IPS DF 6.9 (cell line): ENCODE measurements at regions not wholly inside any gene's neighbourhood (a gene's known extent, or its start where the extent isn't known, plus 50 kb on each side); places are given as distances from the start of the nearest gene placed in this dataset.

Experiments
- DNase-seq: peaks from one replicate; pipeline ENCODE4 v3.0.0-alpha.2; 2013; ENCODE audit warnings: low read depth, low spot score
- H3K27ac ChIP-seq: one replicate; pipeline ENCODE4 v1.5.1; 2013; ENCODE audit warnings: low read length, control low read depth
- H3K27me3 ChIP-seq: 2 replicates; pipeline ENCODE4 v1.6.1; 2013; ENCODE audit warnings: mild to moderate bottlenecking, low read length; ENCODE audit not compliant: control insufficient read depth, insufficient read depth
- H3K36me3 ChIP-seq: 2 replicates; pipeline ENCODE4 v1.6.1; 2013; ENCODE audit warnings: low read length; ENCODE audit not compliant: control insufficient read depth, insufficient read depth
- H3K4me1 ChIP-seq: 2 replicates; pipeline ENCODE4 v1.6.1; 2013; ENCODE audit warnings: low read length; ENCODE audit not compliant: control insufficient read depth, insufficient read depth
- H3K4me3 ChIP-seq: 2 replicates; pipeline ENCODE4 v1.5.1; 2013; ENCODE audit warnings: mild to moderate bottlenecking, low read length
- H3K9me3 ChIP-seq: 2 replicates; pipeline ENCODE4 v1.6.1; 2013; ENCODE audit warnings: low read length, inconsistent platforms; ENCODE audit not compliant: control insufficient read depth, insufficient read depth
- WGBS: extraction: QIAGEN DNeasy Blood & Tissue Kit; methylation state at CpG from one replicate; pipeline ENCODE4 v1.1.7; 2013; ENCODE audit warnings: mixed read lengths, missing lambda C conversion rate; ENCODE audit not compliant: insufficient read length, insufficient coverage; 5-methylcytosine and 5-hydroxymethylcytosine counted together

- Histone ChIP-seq H3K36me3 (no peaks in the 10 kb centered on the region), H3K4me3 (no peak overlapping the region), H3K27ac (no peak overlapping the region), H3K9me3 (no peaks in the 10 kb centered on the region), H3K27me3 (no peaks in the 10 kb centered on the region), H3K4me1 (no peaks in the 10 kb centered on the region)
- WGBS = no CpG with 5 or more reads among the region's 24 CpGs
- DNase-seq = no peak
Measured at GRCh38 chr20:50393990-50394561, 116.1 kb upstream of the PTPN1 start.

GRCh38 chr20:50394569-50394968 is 115.6 kb upstream of the PTPN1 start:
- H3K27me3 ChIP-seq = no peaks in the 10 kb centered on the region
- H3K36me3 ChIP-seq = no peaks in the 10 kb centered on the region
- H3K4me3 ChIP-seq = no peak overlapping the region
- no peaks in the 10 kb centered on the region for H3K9me3 ChIP-seq
- DNase-seq = no peak
- H3K27ac ChIP-seq = no peak overlapping the region
- no CpG with 5 or more reads among the region's 11 CpGs for WGBS
- H3K4me1 ChIP-seq = no peaks in the 10 kb centered on the region

- no peak for DNase-seq
- no peaks in the 10 kb centered on the region for H3K9me3 ChIP-seq
- no CpG with 5 or more reads among the region's 11 CpGs for WGBS
Measured at GRCh38 chr20:50395251-50395729, 114.9 kb upstream of the PTPN1 start.

GRCh38 chr20:50395914-50396488 is 114.2 kb upstream of the PTPN1 start:
- DNase-seq = no peak
- no peaks in the 10 kb centered on the region for H3K36me3 ChIP-seq
- H3K27ac ChIP-seq = no peak overlapping the region
- H3K4me3 ChIP-seq = no peak overlapping the region
- H3K27me3 ChIP-seq = no peaks in the 10 kb centered on the region
- H3K4me1 ChIP-seq = no peaks in the 10 kb centered on the region
- no CpG with 5 or more reads among the region's 14 CpGs for WGBS
- H3K9me3 ChIP-seq = no peaks in the 10 kb centered on the region

More at GRCh38 chr20:50395251-50395729, 114.9 kb upstream of the PTPN1 start:
- Histone ChIP-seq H3K36me3 (no peaks in the 10 kb centered on the region), H3K27ac (no peak overlapping the region), H3K27me3 (no peaks in the 10 kb centered on the region), H3K4me3 (no peak overlapping the region), H3K4me1 (no peaks in the 10 kb centered on the region)

- DNase-seq = no peak
Measured at GRCh38 chr20:50396623-50397022, 113.6 kb upstream of the PTPN1 start.

GRCh38 chr20:50397058-50397457 is 113.1 kb upstream of the PTPN1 start:
- Histone ChIP-seq H3K27me3 (no peaks in the 10 kb centered on the region), H3K9me3 (no peaks in the 10 kb centered on the region), H3K4me1 (no peaks in the 10 kb centered on the region), H3K27ac (no peak overlapping the region), H3K36me3 (no peaks in the 10 kb centered on the region), H3K4me3 (no peak overlapping the region)
- WGBS = no CpG with 5 or more reads among the region's 5 CpGs
- no peak for DNase-seq

More at GRCh38 chr20:50396623-50397022, 113.6 kb upstream of the PTPN1 start:
- Histone ChIP-seq H3K4me1 (no peaks in the 10 kb centered on the region), H3K9me3 (no peaks in the 10 kb centered on the region), H3K27ac (no peak overlapping the region), H3K4me3 (no peak overlapping the region), H3K36me3 (no peaks in the 10 kb centered on the region), H3K27me3 (no peaks in the 10 kb centered on the region)
- WGBS = no CpG with 5 or more reads among the region's 6 CpGs

GRCh38 chr20:50398064-50398463 is 112.1 kb upstream of the PTPN1 start:
- WGBS = no CpG with 5 or more reads among the region's 8 CpGs
- no peaks in the 10 kb centered on the region for H3K4me1 ChIP-seq

GRCh38 chr20:50398471-50398820 is 111.7 kb upstream of the PTPN1 start:
- WGBS = no CpG with 5 or more reads among the region's 13 CpGs
- DNase-seq = no peak
- Histone ChIP-seq H3K9me3 (no peaks in the 10 kb centered on the region), H3K4me1 (no peaks in the 10 kb centered on the region), H3K27me3 (no peaks in the 10 kb centered on the region), H3K36me3 (no peaks in the 10 kb centered on the region), H3K4me3 (no peak overlapping the region), H3K27ac (no peak overlapping the region)

More at GRCh38 chr20:50398064-50398463, 112.1 kb upstream of the PTPN1 start:
- no peaks in the 10 kb centered on the region for H3K27me3 ChIP-seq
- no peak overlapping the region for H3K4me3 ChIP-seq
- no peak for DNase-seq
- no peaks in the 10 kb centered on the region for H3K9me3 ChIP-seq
- no peak overlapping the region for H3K27ac ChIP-seq
- H3K36me3 ChIP-seq = no peaks in the 10 kb centered on the region

GRCh38 chr20:50398821-50399554 is 111.2 kb upstream of the PTPN1 start:
- Histone ChIP-seq H3K9me3 (no peaks in the 10 kb centered on the region), H3K36me3 (no peaks in the 10 kb centered on the region), H3K27me3 (no peaks in the 10 kb centered on the region), H3K4me1 (no peaks in the 10 kb centered on the region), H3K4me3 (no peak overlapping the region), H3K27ac (no peak overlapping the region)
- DNase-seq = no peak
- WGBS = no CpG with 5 or more reads among the region's 20 CpGs

- DNase-seq = no peak
- no peaks in the 10 kb centered on the region for H3K9me3 ChIP-seq
- WGBS = no CpG with 5 or more reads among the region's 9 CpGs
- H3K27ac ChIP-seq = no peak overlapping the region
- H3K4me3 ChIP-seq = no peak overlapping the region
- no peaks in the 10 kb centered on the region for H3K36me3 ChIP-seq
- H3K27me3 ChIP-seq = no peaks in the 10 kb centered on the region
- no peaks in the 10 kb centered on the region for H3K4me1 ChIP-seq
Measured at GRCh38 chr20:50399555-50399916, 110.6 kb upstream of the PTPN1 start.
